GM23338 (cell line): ENCODE measurements at regions not wholly inside any gene's neighbourhood (a gene's known extent, or its start where the extent isn't known, plus 50 kb on each side); places are given as distances from the start of the nearest gene placed in this dataset.

Experiments
- CTCF ChIP-seq, 2 experiments: fragments of 200-600 bp in 1 of 2; sonication (generic) in 1 of 2; conservative IDR thresholded peaks; 2 replicates each; pipeline versions ENCODE4 v1.5.1 to v1.6.1; 2016 to 2017; ENCODE audit warnings: antibody characterized with exemption in 2 of 2, low read depth in 2 of 2, mild to moderate bottlenecking in 2 of 2, moderate library complexity in 1 of 2
- EZH2 ChIP-seq: fragments of 200-600 bp; sonication (generic); IDR thresholded peaks from one replicate; pipeline ENCODE4 v1.8.0; 2017; ENCODE audit warnings: antibody characterized with exemption, mild to moderate bottlenecking, low read depth; ENCODE audit not compliant: unreplicated experiment
- POLR2AphosphoS5 ChIP-seq: IDR thresholded peaks from 2 replicates; pipeline ENCODE4 v1.6.1; 2016; ENCODE audit warnings: antibody characterized with exemption, low read depth
- ZNF331 ChIP-seq: fragments of 250-450 bp; sonication (Bioruptor Pico); IDR thresholded peaks from 2 replicates; pipeline ENCODE4 v1.5.0; 2020; ENCODE audit warnings: low read depth, mild to moderate bottlenecking, moderate library complexity

DNA sequence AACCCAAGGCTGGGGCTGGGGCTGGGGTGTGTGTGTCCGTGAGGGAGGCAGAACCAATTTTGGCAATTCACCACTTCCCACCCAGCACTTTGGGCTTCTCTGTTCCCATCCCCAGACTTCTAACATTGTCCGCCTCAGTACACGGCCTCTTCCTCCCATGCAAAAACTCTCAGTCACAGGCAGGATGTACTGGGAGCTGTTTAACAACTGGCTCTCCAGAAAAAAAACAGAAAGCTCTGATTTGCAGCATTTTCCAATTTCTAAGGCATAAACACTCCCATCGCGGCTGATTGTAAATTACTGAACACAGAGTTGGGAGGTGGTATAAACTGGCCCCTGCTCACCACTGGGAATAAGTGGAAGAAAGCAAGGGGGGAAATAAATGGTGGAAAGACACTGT lies 73.1 kb upstream of the MAP4K3 start:
- TF ChIP-seq POLR2AphosphoS5 (no peak), CTCF (conservative IDR thresholded peaks at IDR 0.05; ENCODE audit: low read depth in 2 of 2) (no peak), ZNF331 (CRISPR knock-in tag) (no peak), EZH2 (no peak)
